HG03135 (cell line): ENCODE measurements at regions not wholly inside any gene's neighbourhood (a gene's known extent, or its start where the extent isn't known, plus 50 kb on each side); places are given as distances from the start of the nearest gene placed in this dataset.
"Not testable (repeated sequence)": the region's sequence is repeated elsewhere in the genome, so short reads cannot be mapped to it uniquely, and the experiment has no call there.

Source experiments
- ATAC-seq: cut with Tn5 transposase; IDR thresholded peaks from one replicate; pipeline ENCODE4 v1.9.1; 2021; ENCODE audit warnings: mild to moderate bottlenecking, moderate library complexity; ENCODE audit not compliant: unreplicated experiment

DNA sequence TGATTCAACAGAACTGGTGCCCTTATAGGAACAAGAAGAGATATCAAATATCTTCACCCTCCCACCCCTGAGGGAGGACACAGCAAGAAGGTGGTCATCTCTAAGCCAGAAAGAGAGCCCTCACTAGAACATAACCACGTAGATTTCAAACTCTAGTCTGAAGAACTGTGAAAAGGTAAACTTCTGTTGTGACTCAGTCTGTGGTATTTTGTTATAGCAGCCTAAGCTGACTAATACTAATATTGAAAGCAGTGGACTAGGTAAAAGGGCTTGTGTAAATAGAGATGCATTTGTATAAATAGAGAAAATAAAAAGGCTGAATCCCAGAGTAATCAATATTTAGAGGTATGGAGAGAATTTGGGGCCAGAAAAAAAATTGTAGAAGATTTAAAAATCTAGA is 157.6 kb upstream of the CCNH start:
- ATAC-seq = no peak

GRCh38 chr5:87562068-87562467 is 149.3 kb upstream of the CCNH start:
- no peak for ATAC-seq

GRCh38 chr5:87560528-87560927 is 147.8 kb upstream of the CCNH start:
- no peak for ATAC-seq

DNA sequence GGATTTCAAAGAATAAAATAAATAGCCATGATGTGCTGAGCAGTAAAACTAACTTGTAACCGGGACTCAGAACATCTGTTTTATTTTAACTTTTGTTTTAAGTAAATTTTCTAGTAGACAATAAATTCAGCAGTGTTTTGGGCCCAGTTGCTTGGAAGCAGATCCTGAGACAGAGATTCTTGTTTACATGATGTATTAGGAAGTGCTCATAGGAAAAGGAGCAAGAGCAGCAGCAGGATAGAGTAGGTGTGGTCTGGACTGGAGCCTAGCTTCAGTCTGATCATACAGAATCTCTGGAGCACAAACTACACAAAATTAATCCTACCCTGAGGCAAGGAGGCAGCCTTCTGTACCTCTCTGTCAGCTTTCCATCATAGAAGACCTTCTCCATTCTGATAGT is 139.2 kb upstream of the CCNH start:
- no peak for ATAC-seq

GRCh38 chr5:87541676-87542075 is 128.9 kb upstream of the CCNH start:
- ATAC-seq = no peak

- ATAC-seq = no peak
Observed at GRCh38 chr5:87541033-87541432, 128.3 kb upstream of the CCNH start.

GRCh38 chr5:87539839-87540238 is 127.1 kb upstream of the CCNH start:
- ATAC-seq = no peak

GRCh38 chr5:87536365-87536764 is 123.6 kb upstream of the CCNH start:
- ATAC-seq = no peak

- no peak for ATAC-seq
Observed at GRCh38 chr5:87535706-87536105, 123.0 kb upstream of the CCNH start.

- no peak for ATAC-seq
Observed at GRCh38 chr5:87529486-87530076, 116.9 kb upstream of the CCNH start.

DNA sequence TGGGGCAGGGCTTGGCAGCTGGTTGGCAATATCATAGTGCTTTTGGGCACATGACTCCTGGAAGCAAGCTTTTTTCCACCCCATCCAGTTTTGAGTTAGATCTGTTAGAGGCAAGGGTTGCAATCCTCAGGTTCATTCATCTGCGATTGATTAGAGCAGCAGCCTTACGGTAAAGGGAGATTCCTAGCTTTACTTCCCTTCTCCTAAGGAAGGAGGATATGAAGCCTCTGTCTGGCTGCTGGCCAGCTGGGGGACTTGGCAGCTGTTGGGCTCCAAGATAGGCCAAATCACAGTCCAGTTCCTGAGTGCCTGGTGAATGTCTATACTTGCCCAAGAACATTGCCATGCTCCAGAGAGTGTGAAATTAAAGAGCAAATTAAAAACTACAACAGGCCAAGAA is 113.4 kb upstream of the CCNH start:
- no peak for ATAC-seq

- no peak for ATAC-seq
Observed at GRCh38 chr5:87524217-87524616, 111.5 kb upstream of the CCNH start.

DNA sequence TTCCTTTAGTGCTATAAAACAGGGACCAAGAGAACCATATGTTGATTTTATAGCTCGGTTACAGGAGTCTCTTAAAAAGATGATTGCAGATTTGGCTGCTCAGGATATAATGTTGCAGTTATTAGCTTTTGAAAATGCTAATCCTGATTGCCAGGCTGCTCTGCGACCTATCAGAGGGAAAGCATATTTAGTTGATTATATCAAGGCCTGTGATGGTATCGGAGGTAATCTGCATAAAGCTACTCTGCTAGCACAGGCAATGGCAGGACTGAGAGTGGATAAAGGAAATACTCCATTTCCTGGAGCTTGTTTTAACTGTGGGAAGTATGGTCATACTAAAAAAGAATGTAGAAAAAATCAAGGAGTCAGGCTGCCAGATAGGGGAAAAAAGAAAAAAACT is 99.0 kb upstream of the CCNH start:
- not testable (repeated sequence) for ATAC-seq

DNA sequence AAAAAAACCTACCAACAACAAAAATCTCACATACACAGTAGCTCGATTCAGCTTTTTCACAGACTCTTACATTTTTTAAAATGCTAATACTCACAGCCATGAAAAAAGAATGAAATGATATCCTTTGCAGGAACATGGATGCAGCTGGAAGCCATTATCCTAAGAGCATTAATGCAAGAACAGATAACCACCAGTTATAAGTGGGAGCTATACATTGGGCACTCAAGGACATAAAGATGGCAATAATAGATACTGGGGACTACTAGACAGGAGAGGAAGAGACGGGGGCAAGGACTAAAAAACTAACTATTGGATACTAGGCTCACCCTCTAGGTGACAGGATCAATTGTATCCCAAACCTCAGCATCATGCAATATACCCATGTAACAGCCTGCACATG is 90.3 kb upstream of the CCNH start:
- ATAC-seq = no peak

GRCh38 chr5:87499478-87500410 is 87.0 kb upstream of the CCNH start:
- no peak for ATAC-seq
